ENCODE measurements at regions not wholly inside any gene's neighbourhood (a gene's known extent, or its start where the extent isn't known, plus 50 kb on each side); places are given as distances from the start of the nearest gene placed in this dataset.

DNA sequence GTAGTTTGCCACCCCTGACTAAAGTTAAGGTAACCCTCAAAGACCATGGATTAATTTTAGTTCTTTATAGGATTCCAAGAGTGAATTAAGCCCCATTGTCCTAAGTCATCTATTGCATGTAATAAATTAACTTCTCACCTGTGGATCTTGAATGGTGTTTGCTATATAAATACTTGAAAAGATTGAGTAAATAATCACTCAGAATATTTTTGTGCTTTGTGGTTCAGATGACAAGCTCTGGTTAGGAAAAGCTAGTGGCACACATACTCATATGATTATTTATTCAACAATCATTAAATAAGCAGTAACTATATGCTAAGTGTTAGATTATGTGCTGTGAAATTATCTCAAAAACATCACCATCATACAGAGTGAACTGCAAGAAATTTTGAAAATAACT is 203.2 kb downstream of the OGFRL1 start:
- ATAC-seq, result no peak
- Histone ChIP-seq H3K79me2 (ENCODE audit: control insufficient read depth, insufficient read depth, low read length) (no peaks in the 10 kb centered on the region), H3K27ac (ENCODE audit: control insufficient read depth, insufficient read depth) (no peak overlapping the region), H3K4me3 (no peak overlapping the region), H3K4me2 (ENCODE audit: control insufficient read depth, insufficient read depth) (no peak overlapping the region), H3K27me3 (replicated peaks in 1 of 2; ENCODE audit: control insufficient read depth in 2 of 2, insufficient read depth in 2 of 2, low read length in 1 of 2) (no peaks in the 10 kb centered on the region; a peak in 1 of 4 replicates), H4K20me1 (ENCODE audit: control insufficient read depth, insufficient read depth) (no peaks in the 10 kb centered on the region), H3K9ac (ENCODE audit: control insufficient read depth, insufficient read depth, low read length) (no peak overlapping the region), H2AFZ (ENCODE audit: control insufficient read depth, low read depth, low read length) (no peak overlapping the region), H3K4me1 (ENCODE audit: control insufficient read depth, insufficient read depth, low read length) (peaks cover 5% of the 10 kb centered on the region; the same call in 1 of the 2 replicates), H3K36me3 (ENCODE audit: control insufficient read depth in 2 of 2, insufficient read depth in 2 of 2, low read length in 1 of 2) (no peaks in the 10 kb centered on the region), H3K9me3 (replicated peaks; ENCODE audit: control insufficient read depth, insufficient read depth, low read length) (no peaks in the 10 kb centered on the region)
- ChIA-PET RAD21 (ENCODE audit: unreplicated experiment) (no interaction called here), SMC1A (ENCODE audit: uncharacterized antibody, unreplicated experiment) (interaction anchor here (0.6 to 1.5 kb wide), 4 partner anchors 9 to 450 kb away, joined by 3 to 5 read pairs (median 4); no protein-coding TSS in a partner anchor), POLR2A (no interaction called here), CTCF (interaction anchor here (1.5 kb wide), 1 partner anchor 108 kb away, joined by 3 read pairs; no protein-coding TSS in a partner anchor)
- BruUV-seq (replicated peaks), result no TSS peak
- no peak for FAIRE-seq
- TF ChIP-seq MTA3 (IDR thresholded peaks at IDR 0.05; ENCODE audit: borderline replicate concordance, low read length), result no peak
- no peak for TF ChIP-seq SMARCA5 (IDR thresholded peaks at IDR 0.05)
- TF ChIP-seq MXI1 (IDR thresholded peaks at IDR 0.05; ENCODE audit: low read depth, low read length), result no peak
- no peak for TF ChIP-seq SUPT20H (IDR thresholded peaks at IDR 0.05; ENCODE audit: borderline replicate concordance, control insufficient read depth, low read depth, low read length)
- TF ChIP-seq STAT3 (IDR thresholded peaks at IDR 0.05; ENCODE audit: low read depth, low read length), result no peak
- intact Hi-C loops (cut with micrococcal nuclease; ENCODE audit: unreplicated experiment), result no loop called here
- DNase-seq (ENCODE audit: low read depth, low spot score), result no peak
- in situ Hi-C loops (cut with MboI), result no loop called here

DNA sequence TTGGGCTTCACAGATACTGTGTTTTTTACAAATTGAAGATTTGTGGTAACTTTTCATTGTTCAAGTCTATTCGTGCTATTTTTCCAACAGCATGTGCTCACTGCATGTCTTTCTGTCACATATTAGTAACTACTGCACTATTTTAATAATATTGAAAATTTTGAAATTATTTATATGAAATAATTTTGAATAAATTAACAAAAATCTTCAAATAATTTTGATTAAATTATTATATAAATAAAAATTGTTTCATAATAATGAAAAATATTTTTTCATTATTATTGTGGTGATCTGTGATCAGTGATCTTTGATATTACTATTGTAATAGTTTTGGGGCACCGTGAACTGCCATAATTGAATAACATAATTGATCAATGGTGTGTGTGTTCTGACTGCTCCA is 204.1 kb downstream of the OGFRL1 start:
- 45% methylated on average over 2 of the region's 2 CpGs for WGBS (ENCODE audit: insufficient coverage, insufficient replicate concordance, low lambda C conversion rate, missing lambda C conversion rate)
- Histone ChIP-seq H4K20me1 (ENCODE audit: control insufficient read depth, insufficient read depth) (no peaks in the 10 kb centered on the region), H3K4me3 (no peak overlapping the region), H3K9ac (ENCODE audit: control insufficient read depth, insufficient read depth, low read length) (no peak overlapping the region), H2AFZ (ENCODE audit: control insufficient read depth, low read depth, low read length) (no peak overlapping the region), H3K79me2 (ENCODE audit: control insufficient read depth, insufficient read depth, low read length) (no peaks in the 10 kb centered on the region), H3K9me3 (replicated peaks; ENCODE audit: control insufficient read depth, insufficient read depth, low read length) (no peaks in the 10 kb centered on the region), H3K27me3 (replicated peaks in 1 of 2; ENCODE audit: control insufficient read depth in 2 of 2, insufficient read depth in 2 of 2, low read length in 1 of 2) (no peaks in the 10 kb centered on the region; a peak in 1 of 4 replicates), H3K27ac (ENCODE audit: control insufficient read depth, insufficient read depth) (no peak overlapping the region), H3K4me2 (ENCODE audit: control insufficient read depth, insufficient read depth) (no peak overlapping the region), H3K4me1 (ENCODE audit: control insufficient read depth, insufficient read depth, low read length) (peaks cover 5% of the 10 kb centered on the region; the same call in 1 of the 2 replicates), H3K36me3 (ENCODE audit: control insufficient read depth in 2 of 2, insufficient read depth in 2 of 2, low read length in 1 of 2) (no peaks in the 10 kb centered on the region)
- ChIA-PET SMC1A (ENCODE audit: uncharacterized antibody, unreplicated experiment) (interaction anchor here (0.9 to 1.5 kb wide), 2 partner anchors 16 to 108 kb away, joined by 4 to 5 read pairs; no protein-coding TSS in a partner anchor), POLR2A (no interaction called here), CTCF (no interaction called here), RAD21 (ENCODE audit: unreplicated experiment) (no interaction called here)
- BruUV-seq (replicated peaks), result no TSS peak
- intact Hi-C loops (cut with micrococcal nuclease; ENCODE audit: unreplicated experiment), result no loop called here
- ATAC-seq (no peak), FAIRE-seq (no peak), DNase-seq (ENCODE audit: low read depth, low spot score) (no peak)
- in situ Hi-C loops (cut with MboI), result no loop called here
- TF ChIP-seq EGR1 (IDR thresholded peaks at IDR 0.05; ENCODE audit: borderline replicate concordance in 1 of 2, low read depth in 2 of 2, low read length in 2 of 2) (no peak), SIN3A (IDR thresholded peaks at IDR 0.05; ENCODE audit: low read depth, low read length) (no peak), EZH2 (IDR thresholded peaks at IDR 0.05; ENCODE audit: borderline replicate concordance, control insufficient read depth, low read depth, low read length) (no peak), GABPA (IDR thresholded peaks at IDR 0.05; ENCODE audit: low read depth) (no peak), TCF3 (IDR thresholded peaks at IDR 0.05; ENCODE audit: borderline replicate concordance, insufficient read depth, low read depth, low read length) (no peak), SPI1 (IDR thresholded peaks at IDR 0.05; ENCODE audit: borderline replicate concordance, insufficient read depth, low read depth, low read length) (no peak), BCL11A (IDR thresholded peaks at IDR 0.05; ENCODE audit: low read depth, low read length) (no peak), CREB1 (IDR thresholded peaks at IDR 0.05; ENCODE audit: low read depth) (no peak), CREM (IDR thresholded peaks at IDR 0.05; ENCODE audit: low read depth) (no peak), KDM1A (IDR thresholded peaks at IDR 0.05; ENCODE audit: borderline replicate concordance) (no peak), SMAD1 (IDR thresholded peaks at IDR 0.05; ENCODE audit: low read depth, partially characterized antibody) (no peak)
- TF ChIP-seq, protein P1, sequence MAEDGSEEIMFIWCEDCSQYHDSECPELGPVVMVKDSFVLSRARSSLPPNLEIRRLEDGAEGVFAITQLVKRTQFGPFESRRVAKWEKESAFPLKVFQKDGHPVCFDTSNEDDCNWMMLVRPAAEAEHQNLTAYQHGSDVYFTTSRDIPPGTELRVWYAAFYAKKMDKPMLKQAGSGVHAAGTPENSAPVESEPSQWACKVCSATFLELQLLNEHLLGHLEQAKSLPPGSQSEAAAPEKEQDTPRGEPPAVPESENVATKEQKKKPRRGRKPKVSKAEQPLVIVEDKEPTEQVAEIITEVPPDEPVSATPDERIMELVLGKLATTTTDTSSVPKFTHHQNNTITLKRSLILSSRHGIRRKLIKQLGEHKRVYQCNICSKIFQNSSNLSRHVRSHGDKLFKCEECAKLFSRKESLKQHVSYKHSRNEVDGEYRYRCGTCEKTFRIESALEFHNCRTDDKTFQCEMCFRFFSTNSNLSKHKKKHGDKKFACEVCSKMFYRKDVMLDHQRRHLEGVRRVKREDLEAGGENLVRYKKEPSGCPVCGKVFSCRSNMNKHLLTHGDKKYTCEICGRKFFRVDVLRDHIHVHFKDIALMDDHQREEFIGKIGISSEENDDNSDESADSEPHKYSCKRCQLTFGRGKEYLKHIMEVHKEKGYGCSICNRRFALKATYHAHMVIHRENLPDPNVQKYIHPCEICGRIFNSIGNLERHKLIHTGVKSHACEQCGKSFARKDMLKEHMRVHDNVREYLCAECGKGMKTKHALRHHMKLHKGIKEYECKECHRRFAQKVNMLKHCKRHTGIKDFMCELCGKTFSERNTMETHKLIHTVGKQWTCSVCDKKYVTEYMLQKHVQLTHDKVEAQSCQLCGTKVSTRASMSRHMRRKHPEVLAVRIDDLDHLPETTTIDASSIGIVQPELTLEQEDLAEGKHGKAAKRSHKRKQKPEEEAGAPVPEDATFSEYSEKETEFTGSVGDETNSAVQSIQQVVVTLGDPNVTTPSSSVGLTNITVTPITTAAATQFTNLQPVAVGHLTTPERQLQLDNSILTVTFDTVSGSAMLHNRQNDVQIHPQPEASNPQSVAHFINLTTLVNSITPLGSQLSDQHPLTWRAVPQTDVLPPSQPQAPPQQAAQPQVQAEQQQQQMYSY (CRISPR knock-in tag; IDR thresholded peaks at IDR 0.05), result no peak
